ENCODE measurements at regions not wholly inside any gene's neighbourhood (a gene's known extent, or its start where the extent isn't known, plus 50 kb on each side); places are given as distances from the start of the nearest gene placed in this dataset.

DNA sequence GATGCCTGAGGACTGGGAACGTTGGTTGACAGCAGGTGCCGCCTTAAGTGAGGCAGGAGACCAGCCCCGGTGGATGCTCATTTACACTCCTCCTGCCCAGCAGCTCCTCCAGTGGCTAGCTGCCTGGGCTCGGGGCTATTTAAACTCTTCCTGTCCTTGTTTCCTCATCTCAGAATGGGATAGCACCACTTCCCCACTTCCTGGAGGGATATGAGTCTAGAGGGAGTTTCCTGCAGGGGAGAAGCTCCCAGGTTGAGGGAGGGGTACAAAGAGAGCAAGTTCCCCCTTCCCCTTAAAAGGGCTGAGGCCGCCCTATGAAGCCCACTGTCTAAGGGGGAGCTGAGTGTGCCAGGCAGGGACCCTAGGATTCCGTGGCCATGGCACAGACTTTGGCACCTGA lies 311.2 kb downstream of the AACS start:
- TF ChIP-seq, protein P1, sequence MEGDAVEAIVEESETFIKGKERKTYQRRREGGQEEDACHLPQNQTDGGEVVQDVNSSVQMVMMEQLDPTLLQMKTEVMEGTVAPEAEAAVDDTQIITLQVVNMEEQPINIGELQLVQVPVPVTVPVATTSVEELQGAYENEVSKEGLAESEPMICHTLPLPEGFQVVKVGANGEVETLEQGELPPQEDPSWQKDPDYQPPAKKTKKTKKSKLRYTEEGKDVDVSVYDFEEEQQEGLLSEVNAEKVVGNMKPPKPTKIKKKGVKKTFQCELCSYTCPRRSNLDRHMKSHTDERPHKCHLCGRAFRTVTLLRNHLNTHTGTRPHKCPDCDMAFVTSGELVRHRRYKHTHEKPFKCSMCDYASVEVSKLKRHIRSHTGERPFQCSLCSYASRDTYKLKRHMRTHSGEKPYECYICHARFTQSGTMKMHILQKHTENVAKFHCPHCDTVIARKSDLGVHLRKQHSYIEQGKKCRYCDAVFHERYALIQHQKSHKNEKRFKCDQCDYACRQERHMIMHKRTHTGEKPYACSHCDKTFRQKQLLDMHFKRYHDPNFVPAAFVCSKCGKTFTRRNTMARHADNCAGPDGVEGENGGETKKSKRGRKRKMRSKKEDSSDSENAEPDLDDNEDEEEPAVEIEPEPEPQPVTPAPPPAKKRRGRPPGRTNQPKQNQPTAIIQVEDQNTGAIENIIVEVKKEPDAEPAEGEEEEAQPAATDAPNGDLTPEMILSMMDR (IDR thresholded peaks at IDR 0.05) = no peak
- TF ChIP-seq POLR2A (IDR thresholded peaks at IDR 0.05) = no peak
